ENCODE measurements at regions not wholly inside any gene's neighbourhood (a gene's known extent, or its start where the extent isn't known, plus 50 kb on each side); places are given as distances from the start of the nearest gene placed in this dataset.

- TF ChIP-seq ZNF792 (CRISPR knock-in tag; IDR thresholded peaks at IDR 0.05) (no peak), SMC3 (IDR thresholded peaks at IDR 0.05; ENCODE audit: low read length) (no peak), SMARCE1 (IDR thresholded peaks at IDR 0.05; ENCODE audit: borderline replicate concordance) (no peak), HCFC1 (IDR thresholded peaks at IDR 0.05; ENCODE audit: low read depth, low read length) (no peak), POLR2AphosphoS5 (IDR thresholded peaks at IDR 0.05; ENCODE audit: low read depth, low read length) (no peak), ELF1 (CRISPR knock-in tag; IDR thresholded peaks at IDR 0.05) (no peak), CSRNP1 (CRISPR knock-in tag; IDR thresholded peaks at IDR 0.05) (no peak)
- TF ChIP-seq, protein P1, sequence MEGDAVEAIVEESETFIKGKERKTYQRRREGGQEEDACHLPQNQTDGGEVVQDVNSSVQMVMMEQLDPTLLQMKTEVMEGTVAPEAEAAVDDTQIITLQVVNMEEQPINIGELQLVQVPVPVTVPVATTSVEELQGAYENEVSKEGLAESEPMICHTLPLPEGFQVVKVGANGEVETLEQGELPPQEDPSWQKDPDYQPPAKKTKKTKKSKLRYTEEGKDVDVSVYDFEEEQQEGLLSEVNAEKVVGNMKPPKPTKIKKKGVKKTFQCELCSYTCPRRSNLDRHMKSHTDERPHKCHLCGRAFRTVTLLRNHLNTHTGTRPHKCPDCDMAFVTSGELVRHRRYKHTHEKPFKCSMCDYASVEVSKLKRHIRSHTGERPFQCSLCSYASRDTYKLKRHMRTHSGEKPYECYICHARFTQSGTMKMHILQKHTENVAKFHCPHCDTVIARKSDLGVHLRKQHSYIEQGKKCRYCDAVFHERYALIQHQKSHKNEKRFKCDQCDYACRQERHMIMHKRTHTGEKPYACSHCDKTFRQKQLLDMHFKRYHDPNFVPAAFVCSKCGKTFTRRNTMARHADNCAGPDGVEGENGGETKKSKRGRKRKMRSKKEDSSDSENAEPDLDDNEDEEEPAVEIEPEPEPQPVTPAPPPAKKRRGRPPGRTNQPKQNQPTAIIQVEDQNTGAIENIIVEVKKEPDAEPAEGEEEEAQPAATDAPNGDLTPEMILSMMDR (CRISPR knock-in tag; IDR thresholded peaks at IDR 0.05), result no peak
Measured at GRCh38 chr17:79148584-79148983, 74.0 kb downstream of the ENGASE start.

Data from HepG2 (cell line).